Left ventricle myocardium inferior (tissue), 1 donor: ENCODE measurements at regions not wholly inside any gene's neighbourhood (a gene's known extent, or its start where the extent isn't known, plus 50 kb on each side); places are given as distances from the start of the nearest gene placed in this dataset.

Experiments
- DNase-seq: peaks from one replicate; pipeline ENCODE4 v3.0.0-alpha.2; 2020
- H3K27ac ChIP-seq: fragments of 200-600 bp; replicated peaks from 2 replicates; pipeline ENCODE4 v1.8.0; 2021
- H3K27me3 ChIP-seq: fragments of 200-600 bp; 2 replicates; pipeline ENCODE4 v1.8.0; 2021; ENCODE audit warnings: low read depth
- H3K36me3 ChIP-seq: fragments of 200-600 bp; 2 replicates; pipeline ENCODE4 v1.8.0; 2021
- H3K4me1 ChIP-seq: fragments of 200-600 bp; 2 replicates; pipeline ENCODE4 v1.8.0; 2021
- H3K4me3 ChIP-seq: fragments of 200-600 bp; 2 replicates; pipeline ENCODE4 v1.8.0; 2021; ENCODE audit warnings: mild to moderate bottlenecking, moderate library complexity
- H3K9me3 ChIP-seq: fragments of 200-600 bp; replicated peaks from 2 replicates; pipeline ENCODE4 v1.8.0; 2021
- intact Hi-C: fragments of 100-400 bp; cut with micrococcal nuclease; formaldehyde crosslinking; loops from one replicate; pipeline ENCODE4 v1.11.0; 2022
- TF ChIP-seq, protein P1 (sequence below): fragments of 200-600 bp; IDR thresholded peaks from 2 replicates; pipeline ENCODE4 v1.8.0; 2021; ENCODE audit warnings: antibody characterized with exemption, mild to moderate bottlenecking, borderline replicate concordance
- donor health status: DM: no; HTN: yes; CAD: no; lungs with severe emphysema.

DNA sequence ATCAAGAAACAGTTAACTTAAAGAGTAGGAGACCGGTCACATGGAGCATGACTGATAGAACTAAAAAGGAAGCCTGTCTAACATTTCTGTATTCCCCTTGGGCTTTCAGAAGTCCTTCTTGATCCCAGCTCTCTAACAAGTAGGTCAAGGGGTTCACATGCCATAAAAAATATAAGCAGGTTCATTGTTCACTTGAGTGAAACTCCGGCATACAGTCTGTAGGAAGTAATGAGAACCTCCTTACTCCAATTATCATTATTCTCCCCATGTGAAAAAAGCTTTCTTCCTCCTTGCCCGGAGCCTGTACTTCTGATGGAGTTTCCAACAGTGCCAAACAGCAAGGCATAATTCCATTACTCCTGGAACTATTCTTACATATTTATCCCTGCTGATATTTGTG is 242.8 kb upstream of the CNTN4 start:
- Histone ChIP-seq H3K4me3 (no peak overlapping the region), H3K27me3 (no peaks in the 10 kb centered on the region), H3K9me3 (no peaks in the 10 kb centered on the region), H3K27ac (no peak overlapping the region), H3K4me1 (no peaks in the 10 kb centered on the region), H3K36me3 (no peaks in the 10 kb centered on the region)
- TF ChIP-seq, protein P1, sequence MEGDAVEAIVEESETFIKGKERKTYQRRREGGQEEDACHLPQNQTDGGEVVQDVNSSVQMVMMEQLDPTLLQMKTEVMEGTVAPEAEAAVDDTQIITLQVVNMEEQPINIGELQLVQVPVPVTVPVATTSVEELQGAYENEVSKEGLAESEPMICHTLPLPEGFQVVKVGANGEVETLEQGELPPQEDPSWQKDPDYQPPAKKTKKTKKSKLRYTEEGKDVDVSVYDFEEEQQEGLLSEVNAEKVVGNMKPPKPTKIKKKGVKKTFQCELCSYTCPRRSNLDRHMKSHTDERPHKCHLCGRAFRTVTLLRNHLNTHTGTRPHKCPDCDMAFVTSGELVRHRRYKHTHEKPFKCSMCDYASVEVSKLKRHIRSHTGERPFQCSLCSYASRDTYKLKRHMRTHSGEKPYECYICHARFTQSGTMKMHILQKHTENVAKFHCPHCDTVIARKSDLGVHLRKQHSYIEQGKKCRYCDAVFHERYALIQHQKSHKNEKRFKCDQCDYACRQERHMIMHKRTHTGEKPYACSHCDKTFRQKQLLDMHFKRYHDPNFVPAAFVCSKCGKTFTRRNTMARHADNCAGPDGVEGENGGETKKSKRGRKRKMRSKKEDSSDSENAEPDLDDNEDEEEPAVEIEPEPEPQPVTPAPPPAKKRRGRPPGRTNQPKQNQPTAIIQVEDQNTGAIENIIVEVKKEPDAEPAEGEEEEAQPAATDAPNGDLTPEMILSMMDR = no peak
- intact Hi-C loops = no loop called here
- DNase-seq = no peak

DNA sequence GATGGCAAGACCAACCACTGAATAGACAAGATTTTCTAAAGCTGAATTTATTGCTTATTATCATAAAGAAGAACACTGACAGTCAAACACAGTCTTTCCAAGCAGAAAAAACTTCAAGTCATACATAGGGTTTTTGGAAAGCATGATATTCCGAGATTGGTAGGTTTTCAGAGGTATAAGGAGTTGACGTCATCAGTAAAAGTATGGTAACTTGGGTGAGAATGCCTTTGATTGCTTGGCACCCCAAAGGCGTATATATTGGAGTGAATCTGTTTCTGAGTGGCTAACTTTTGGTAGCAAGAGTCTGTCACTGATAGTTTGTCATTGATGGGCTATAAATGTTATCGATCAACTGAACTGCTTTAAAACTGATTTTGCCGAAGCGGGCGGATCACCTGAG is 227.9 kb upstream of the CNTN4 start:
- no peaks in the 10 kb centered on the region for H3K36me3 ChIP-seq
- TF ChIP-seq, protein P1 = no peak
- H3K9me3 ChIP-seq = peaks cover 6% of the 10 kb centered on the region
- no peak overlapping the region for H3K4me3 ChIP-seq
- no peaks in the 10 kb centered on the region for H3K27me3 ChIP-seq
- intact Hi-C loops = no loop called here
- no peak for DNase-seq
- no peak overlapping the region for H3K27ac ChIP-seq
- H3K4me1 ChIP-seq = no peaks in the 10 kb centered on the region

DNA sequence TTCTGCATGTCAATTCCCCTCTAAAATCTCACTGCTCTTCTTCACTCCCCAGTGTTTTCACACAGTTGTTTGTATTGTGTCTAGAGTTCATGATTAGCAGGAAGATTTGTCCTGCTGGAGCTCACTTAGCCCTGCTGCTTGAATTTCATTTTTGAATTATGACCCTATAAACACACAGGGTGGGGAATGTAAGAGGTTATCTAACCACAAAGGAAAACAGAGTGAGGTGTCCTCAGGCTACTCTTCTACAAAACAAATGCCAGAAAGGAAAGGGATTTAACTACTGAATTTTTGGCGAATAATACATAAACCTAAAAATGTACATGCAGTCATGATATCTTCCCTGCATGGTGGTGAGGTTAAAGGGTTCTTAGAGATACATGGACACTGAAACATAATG is 215.1 kb upstream of the CNTN4 start:
- intact Hi-C loops = no loop called here
- Histone ChIP-seq H3K36me3 (no peaks in the 10 kb centered on the region), H3K27ac (no peak overlapping the region), H3K4me1 (no peaks in the 10 kb centered on the region), H3K9me3 (peaks cover 20% of the 10 kb centered on the region), H3K27me3 (no peaks in the 10 kb centered on the region), H3K4me3 (no peak overlapping the region)
- DNase-seq = no peak
- TF ChIP-seq, protein P1 = no peak

DNA sequence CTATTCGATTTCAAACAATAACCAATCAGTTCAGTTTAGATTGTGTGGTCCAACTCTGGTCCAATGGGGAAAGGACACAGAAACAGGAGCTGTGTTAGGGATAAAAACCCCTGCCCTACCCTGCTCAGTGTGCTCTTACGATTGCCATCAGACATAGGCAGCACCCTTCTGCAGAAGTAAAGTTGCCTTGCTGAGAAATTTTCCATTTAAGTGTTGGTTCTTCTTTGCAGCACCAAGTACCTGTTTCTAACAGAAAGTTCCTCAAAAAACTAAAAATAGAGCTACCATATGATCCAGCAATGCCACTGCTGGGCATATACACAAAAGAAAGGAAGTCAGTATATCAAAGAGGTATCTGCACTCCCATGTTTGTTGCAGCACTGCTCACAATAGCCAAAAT is 206.2 kb upstream of the CNTN4 start:
- no peaks in the 10 kb centered on the region for H3K27me3 ChIP-seq
- no peak for DNase-seq
- TF ChIP-seq, protein P1 = no peak
- no peaks in the 10 kb centered on the region for H3K36me3 ChIP-seq
- no peak overlapping the region for H3K27ac ChIP-seq
- no peaks in the 10 kb centered on the region for H3K4me1 ChIP-seq
- H3K4me3 ChIP-seq = no peak overlapping the region
- peaks cover 48% of the 10 kb centered on the region for H3K9me3 ChIP-seq
- intact Hi-C loops = no loop called here

DNA sequence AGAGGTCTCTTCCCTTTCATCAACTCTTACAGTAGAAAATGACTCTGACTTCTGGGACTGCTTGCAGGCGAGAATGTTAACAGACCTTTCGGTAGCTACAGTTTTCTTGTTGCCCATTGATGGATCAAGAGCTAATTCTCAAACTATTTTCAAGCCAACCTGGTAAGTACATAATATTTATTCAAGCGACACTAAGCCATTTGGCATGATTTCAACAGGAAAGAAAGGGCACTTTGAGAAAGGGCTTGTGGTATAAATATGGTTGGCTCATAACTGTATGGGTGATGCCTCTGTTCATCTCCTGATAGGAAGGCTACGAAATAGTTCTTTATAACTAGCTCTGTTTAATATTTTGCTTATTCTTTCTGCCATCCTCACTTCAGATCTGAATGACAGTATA is 196.2 kb upstream of the CNTN4 start:
- H3K4me1 ChIP-seq = no peaks in the 10 kb centered on the region
- no peak for DNase-seq
- H3K4me3 ChIP-seq = no peak overlapping the region
- TF ChIP-seq, protein P1 = no peak
- no peak overlapping the region for H3K27ac ChIP-seq
- no peaks in the 10 kb centered on the region for H3K9me3 ChIP-seq
- H3K36me3 ChIP-seq = no peaks in the 10 kb centered on the region
- intact Hi-C loops = no loop called here
- H3K27me3 ChIP-seq = no peaks in the 10 kb centered on the region

DNA sequence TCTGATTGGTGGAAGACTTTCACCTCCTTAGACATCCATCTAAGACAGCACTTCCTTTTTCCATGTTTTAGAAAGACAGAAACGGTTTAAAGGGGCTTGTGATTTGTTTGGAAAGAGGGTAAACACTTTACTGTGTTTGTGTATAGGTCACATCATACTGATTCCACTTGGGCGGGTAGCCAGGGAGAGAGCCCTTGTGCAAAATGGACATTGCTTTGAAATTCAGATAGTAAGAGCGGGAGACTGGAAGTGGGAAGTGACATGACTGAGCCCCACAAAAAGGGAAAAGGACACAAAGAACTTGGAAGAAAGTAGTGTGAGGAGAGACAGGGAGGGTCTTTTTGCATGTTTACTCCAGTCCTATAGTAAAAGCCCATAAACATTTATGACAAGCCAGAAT is 195.6 kb upstream of the CNTN4 start:
- DNase-seq = no peak
- Histone ChIP-seq H3K36me3 (no peaks in the 10 kb centered on the region), H3K4me1 (no peaks in the 10 kb centered on the region), H3K9me3 (no peaks in the 10 kb centered on the region), H3K4me3 (no peak overlapping the region), H3K27ac (no peak overlapping the region), H3K27me3 (no peaks in the 10 kb centered on the region)
- intact Hi-C loops = no loop called here
- TF ChIP-seq, protein P1 = no peak
